Adrenal gland (tissue), 9 donors: ENCODE measurements at regions not wholly inside any gene's neighbourhood (a gene's known extent, or its start where the extent isn't known, plus 50 kb on each side); places are given as distances from the start of the nearest gene placed in this dataset.

Experiments used
- DNase-seq, 7 donors: peaks; one replicate each; pipeline ENCODE4 v3.0.0-alpha.2; 2019 to 2020
- H3K27ac ChIP-seq, 5 donors: fragments of 200-600 bp; sonication (generic) in 4 of 5; 1 replicate in 3 of 5; 2 replicates in 2 of 5; pipeline versions ENCODE4 v1.5.1 to v1.8.0; 2016 to 2020; ENCODE audit warnings: mild to moderate bottlenecking in 1 of 5
- H3K27me3 ChIP-seq: fragments of 200-600 bp; 2 replicates; pipeline ENCODE4 v1.8.0; 2021
- H3K36me3 ChIP-seq, 2 donors: fragments of 200-600 bp; replicated peaks in 1 of 2; 1 replicate in 1 of 2; 2 replicates in 1 of 2; pipeline versions ENCODE4 v1.5.1 to v1.8.0; 2018 to 2022
- H3K4me1 ChIP-seq, 2 donors: fragments of 200-600 bp; replicated peaks in 1 of 2; 1 replicate in 1 of 2; 2 replicates in 1 of 2; pipeline versions ENCODE4 v1.5.1 to v1.8.0; 2018 to 2021
- H3K4me3 ChIP-seq, 4 donors: fragments of 200-600 bp; sonication (generic) in 3 of 4; one replicate each; pipeline ENCODE4 v1.5.1; 2016 to 2018
- H3K9me3 ChIP-seq, 3 donors: fragments of 200-600 bp; sonication (generic) in 1 of 3; replicated peaks in 1 of 3; 1 replicate in 2 of 3; 2 replicates in 1 of 3; pipeline versions ENCODE4 v1.5.1 to v1.8.0; 2016 to 2021
- CTCF ChIP-seq, 6 experiments: fragments of 450-650 bp in 4 of 6; fragments of 200-600 bp in 2 of 6; sonication (generic) in 1 of 6; IDR thresholded peaks; 1 replicate in 5 of 6; 2 replicates in 1 of 6; pipeline versions ENCODE4 v1.5.1 to v1.8.0; 2016 to 2021; ENCODE audit warnings: antibody characterized with exemption in 6 of 6, mild to moderate bottlenecking in 2 of 6, moderate library complexity in 1 of 6
- POLR2A ChIP-seq, 2 donors: fragments of 450-650 bp; IDR thresholded peaks; one replicate each; pipeline ENCODE4 v1.6.1; 2017; ENCODE audit warnings: antibody characterized with exemption in 2 of 2, mild to moderate bottlenecking in 2 of 2, moderate library complexity in 1 of 2
- WGBS, 4 donors: extraction: QIAGEN DNeasy Blood & Tissue Kit in 2 of 4; methylation state at CpG; one replicate each; pipeline versions ENCODE4 v1.1.5 to v1.1.7; 2013 to 2017; 5-methylcytosine and 5-hydroxymethylcytosine counted together
- intact Hi-C, 2 donors: fragments of 100-400 bp; cut with DNase I; formaldehyde crosslinking; loops; one replicate each; pipeline versions ENCODE4 v1.14.1 to v1.15.0; 2022 to 2023
- donor health status: healthy with polysubstance abuse.
- donor health status: Bipolar disorder and iron deficiency.
- donor health status: DM: yes; HTN: yes; CAD: no.
- donor health status: DM: no; HTN: no; CAD: no.
- donor health status: DM: no; HTN: no; CAD: no.

GRCh38 chr10:117911684-117912083, 135.1 kb downstream of the RAB11FIP2 start:
- intact Hi-C loops: no loop called here
- no peak for TF ChIP-seq CTCF (IDR thresholded peaks at IDR 0.05)
- TF ChIP-seq POLR2A (IDR thresholded peaks at IDR 0.05): no peak
- 44 to 69% (median 60%) methylated on average over 2 of the region's 2 CpGs for WGBS, 4 donors

GRCh38 chr10:117914334-117914733, 132.4 kb downstream of the RAB11FIP2 start:
- DNase-seq: no peak
- no peak overlapping the region for H3K4me3 ChIP-seq
- intact Hi-C loops: no loop called here
- WGBS, 4 donors: 65 to 89% (median 86%) methylated on average over 6 of the region's 6 CpGs
- peaks cover 17% of the 10 kb centered on the region for H3K27me3 ChIP-seq
- H3K36me3 ChIP-seq: no peaks in the 10 kb centered on the region
- no peaks in the 10 kb centered on the region for H3K4me1 ChIP-seq
- no peak overlapping the region for H3K27ac ChIP-seq
- no peak for TF ChIP-seq CTCF (IDR thresholded peaks at IDR 0.05)
- TF ChIP-seq POLR2A (IDR thresholded peaks at IDR 0.05): no peak
- no peaks in the 10 kb centered on the region for H3K9me3 ChIP-seq

More at GRCh38 chr10:117911684-117912083, 135.1 kb downstream of the RAB11FIP2 start:
- no peak for DNase-seq
- Histone ChIP-seq H3K4me3 (no peak overlapping the region), H3K27ac (no peak overlapping the region), H3K36me3 (no peaks in the 10 kb centered on the region), H3K27me3 (peaks cover 22% of the 10 kb centered on the region), H3K9me3 (no peaks in the 10 kb centered on the region), H3K4me1 (no peaks in the 10 kb centered on the region)

- no peaks in the 10 kb centered on the region for H3K36me3 ChIP-seq
- intact Hi-C loops: no loop called here
- no peak for DNase-seq
- no peak overlapping the region for H3K4me3 ChIP-seq
- H3K27me3 ChIP-seq: no peaks in the 10 kb centered on the region
- TF ChIP-seq CTCF (IDR thresholded peaks at IDR 0.05) (no peak), POLR2A (IDR thresholded peaks at IDR 0.05) (no peak)
- WGBS, 4 donors: 77 to 86% (median 80%) methylated on average over 2 to 3 of the region's 3 CpGs
- no peaks in the 10 kb centered on the region for H3K4me1 ChIP-seq
- no peak overlapping the region for H3K27ac ChIP-seq
- no peaks in the 10 kb centered on the region for H3K9me3 ChIP-seq
Observed at GRCh38 chr10:117920956-117921355, 125.8 kb downstream of the RAB11FIP2 start.

GRCh38 chr10:117921421-117921820, 125.3 kb downstream of the RAB11FIP2 start:
- 86 to 88% (median 87%) methylated on average over 11 of the region's 11 CpGs for WGBS, 4 donors
- TF ChIP-seq CTCF (IDR thresholded peaks at IDR 0.05) (no peak), POLR2A (IDR thresholded peaks at IDR 0.05) (no peak)
- Histone ChIP-seq H3K27me3 (no peaks in the 10 kb centered on the region), H3K36me3 (no peaks in the 10 kb centered on the region), H3K9me3 (no peaks in the 10 kb centered on the region), H3K27ac (no peak overlapping the region), H3K4me3 (no peak overlapping the region), H3K4me1 (no peaks in the 10 kb centered on the region)
- no peak for DNase-seq
- intact Hi-C loops: no loop called here
